Duodenal mucosa (tissue), 2 donors: ENCODE measurements at regions not wholly inside any gene's neighbourhood (a gene's known extent, or its start where the extent isn't known, plus 50 kb on each side); places are given as distances from the start of the nearest gene placed in this dataset.
A peak's percentile ranks its signal among the peaks of the same experiment; 100 is the strongest.
"Not testable (repeated sequence)": the region's sequence is repeated elsewhere in the genome, so short reads cannot be mapped to it uniquely, and the experiment has no call there.

ENCODE experiments used
- H3K27ac ChIP-seq: one replicate; pipeline ENCODE4 v1.7.0; 2013; ENCODE audit warnings: low read depth, low read length
- H3K27me3 ChIP-seq, 2 donors: one replicate each; pipeline ENCODE4 v1.7.0; 2013; ENCODE audit warnings: low read length in 2 of 2, control low read depth in 1 of 2; ENCODE audit not compliant: insufficient read depth in 2 of 2, control insufficient read depth in 1 of 2
- H3K36me3 ChIP-seq, 2 donors: one replicate each; pipeline ENCODE4 v1.7.0; 2013; ENCODE audit warnings: low read length in 2 of 2, control low read depth in 1 of 2; ENCODE audit not compliant: insufficient read depth in 2 of 2, control insufficient read depth in 1 of 2
- H3K4me1 ChIP-seq, 2 donors: one replicate each; pipeline ENCODE4 v1.7.0; 2013; ENCODE audit warnings: low read length in 2 of 2, control low read depth in 1 of 2; ENCODE audit not compliant: insufficient read depth in 2 of 2, control insufficient read depth in 1 of 2
- H3K4me3 ChIP-seq, 2 donors: one replicate each; pipeline ENCODE4 v1.7.0; 2013; ENCODE audit warnings: low read length in 2 of 2, low read depth in 1 of 2
- H3K9ac ChIP-seq, 2 donors: one replicate each; pipeline ENCODE4 v1.7.0; 2013; ENCODE audit warnings: low read length in 2 of 2, low read depth in 1 of 2
- H3K9me3 ChIP-seq, 2 donors: one replicate each; pipeline ENCODE4 v1.7.0; 2013; ENCODE audit warnings: low read length in 2 of 2, control low read depth in 1 of 2; ENCODE audit not compliant: control insufficient read depth in 1 of 2

DNA sequence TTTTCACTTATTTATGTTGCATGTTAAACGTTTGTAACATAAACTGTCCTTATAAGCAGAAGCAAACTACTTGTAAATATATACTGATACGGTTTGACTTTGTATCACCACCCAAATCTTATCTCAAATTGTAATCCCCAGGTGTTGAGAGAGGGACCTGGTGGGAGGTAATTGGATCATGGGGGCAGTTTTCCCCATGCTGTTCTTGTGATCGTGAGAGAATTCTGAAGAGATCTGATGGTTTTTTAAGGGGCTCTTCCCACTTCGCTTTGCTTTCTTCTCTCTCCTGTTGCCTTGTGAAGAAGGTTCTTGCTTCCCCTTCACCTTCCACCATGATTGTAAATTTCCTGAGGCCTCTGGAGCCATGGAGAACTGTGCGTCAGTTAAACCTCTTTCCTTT lies 87.1 kb upstream of the MAPK10 start:
- H3K9me3 ChIP-seq, result no peaks in the 10 kb centered on the region
- no peak overlapping the region for H3K4me3 ChIP-seq
- no peak overlapping the region for H3K9ac ChIP-seq
- no peaks in the 10 kb centered on the region for H3K36me3 ChIP-seq
- no peak overlapping the region for H3K27ac ChIP-seq
- H3K4me1 ChIP-seq, result no peaks in the 10 kb centered on the region
- no peaks in the 10 kb centered on the region for H3K27me3 ChIP-seq

DNA sequence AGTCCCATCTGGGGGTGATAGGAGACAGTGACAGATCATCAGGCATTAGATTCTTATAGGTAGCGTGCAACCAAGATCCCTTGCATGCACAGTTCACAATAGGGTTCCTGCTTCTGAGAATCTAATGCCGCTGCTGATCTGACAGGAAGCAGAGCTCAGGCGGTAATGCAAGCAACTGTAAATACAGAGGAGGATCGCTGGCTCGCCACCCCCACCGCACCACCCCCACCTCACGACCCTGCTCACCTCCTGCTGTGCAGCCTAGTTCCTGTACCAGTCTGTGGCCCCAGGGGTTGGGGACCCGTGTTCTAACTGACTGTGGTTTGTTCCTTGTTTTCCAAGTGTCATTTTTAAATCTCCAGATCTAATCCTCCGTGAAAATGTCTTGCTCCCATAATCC lies 89.0 kb upstream of the MAPK10 start:
- H3K4me1 ChIP-seq, result no peaks in the 10 kb centered on the region
- H3K27me3 ChIP-seq, result no peaks in the 10 kb centered on the region
- H3K4me3 ChIP-seq, result no peak overlapping the region
- no peak overlapping the region for H3K9ac ChIP-seq
- no peaks in the 10 kb centered on the region for H3K36me3 ChIP-seq
- no peak overlapping the region for H3K27ac ChIP-seq
- no peaks in the 10 kb centered on the region for H3K9me3 ChIP-seq

- no peak overlapping the region for H3K4me3 ChIP-seq
Measured at GRCh38 chr4:86449746-86450588, 90.1 kb upstream of the MAPK10 start.

GRCh38 chr4:86450861-86451260 lies 91.0 kb upstream of the MAPK10 start:
- no peak overlapping the region for H3K27ac ChIP-seq
- H3K9ac ChIP-seq, result no peak overlapping the region
- H3K9me3 ChIP-seq, result no peaks in the 10 kb centered on the region
- H3K4me3 ChIP-seq, result no peak overlapping the region
- no peaks in the 10 kb centered on the region for H3K27me3 ChIP-seq
- no peaks in the 10 kb centered on the region for H3K4me1 ChIP-seq
- H3K36me3 ChIP-seq, result no peaks in the 10 kb centered on the region

More at GRCh38 chr4:86449746-86450588, 90.1 kb upstream of the MAPK10 start:
- H3K4me1 ChIP-seq, result no peaks in the 10 kb centered on the region
- no peak overlapping the region for H3K9ac ChIP-seq
- no peaks in the 10 kb centered on the region for H3K9me3 ChIP-seq
- no peaks in the 10 kb centered on the region for H3K27me3 ChIP-seq
- H3K36me3 ChIP-seq, result no peaks in the 10 kb centered on the region
- no peak overlapping the region for H3K27ac ChIP-seq

DNA sequence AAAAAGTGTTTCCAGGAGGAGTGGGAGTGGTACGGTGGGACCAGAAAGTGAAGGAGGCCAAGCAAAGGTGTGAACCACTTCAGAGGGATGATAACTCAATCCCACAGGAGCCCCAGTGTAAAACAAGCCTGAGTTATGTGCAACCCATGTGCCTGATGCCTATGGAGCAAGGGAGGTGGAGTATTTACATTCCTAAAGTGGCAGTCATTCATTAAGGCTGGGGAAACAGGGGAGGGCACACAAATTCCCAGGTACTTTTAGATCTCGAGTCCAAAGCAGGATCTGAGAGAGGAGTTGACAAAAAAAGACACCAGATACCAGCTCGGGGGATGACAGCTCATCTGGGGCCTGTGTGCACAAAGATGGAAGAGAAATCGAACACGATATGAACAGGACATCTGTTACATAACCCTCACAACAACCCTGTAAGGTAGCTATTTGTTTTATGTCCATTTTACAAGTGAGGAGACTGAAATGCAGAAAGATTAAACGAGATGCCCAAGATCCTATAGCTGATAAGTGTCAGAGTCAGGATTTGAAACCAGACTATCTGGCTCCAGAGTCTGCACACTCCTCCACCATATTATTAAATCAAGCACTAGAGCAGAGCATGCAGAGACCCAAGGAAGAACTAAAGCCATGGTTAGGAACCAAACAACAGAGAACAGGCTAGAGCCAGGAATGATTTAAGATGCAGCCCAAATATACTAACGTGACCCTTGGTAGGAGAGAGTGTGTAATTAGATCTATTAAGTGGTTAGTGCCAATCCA lies 91.9 kb upstream of the MAPK10 start:
- Histone ChIP-seq H3K4me3 (peak overlapping the region in 1 of 2 donors; percentile 4), H3K9ac (no peak overlapping the region), H3K27me3 (no peaks in the 10 kb centered on the region), H3K36me3 (no peaks in the 10 kb centered on the region), H3K4me1 (no peaks in the 10 kb centered on the region), H3K27ac (no peak overlapping the region), H3K9me3 (no peaks in the 10 kb centered on the region)

DNA sequence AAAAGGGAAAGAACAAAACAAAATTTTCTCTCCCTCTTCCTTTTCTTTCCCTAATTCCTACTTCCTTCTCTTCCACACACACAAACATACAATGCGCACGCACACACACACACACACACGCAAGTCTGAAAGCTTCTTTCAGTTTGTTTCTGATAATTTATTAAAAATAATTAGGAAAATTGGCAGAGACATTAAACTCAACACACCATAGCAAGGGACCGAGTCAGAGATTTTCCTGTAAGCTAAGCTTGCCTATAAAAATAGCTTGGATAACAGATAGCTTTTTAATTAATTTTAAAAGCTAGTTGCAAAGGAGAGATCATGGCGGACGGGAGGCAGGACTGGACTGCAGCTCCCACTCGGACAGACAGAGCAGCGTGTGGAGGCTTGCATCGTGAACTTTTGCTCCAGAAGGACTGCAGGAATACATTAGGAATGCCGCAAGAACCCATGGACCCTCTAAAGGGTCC lies 92.6 kb upstream of the MAPK10 start:
- peak overlapping the region; percentile 58 for H3K27ac ChIP-seq
- H3K36me3 ChIP-seq, result no peaks in the 10 kb centered on the region
- peak overlapping the region; percentile 4 to 46 for H3K4me3 ChIP-seq
- no peaks in the 10 kb centered on the region for H3K9me3 ChIP-seq
- H3K27me3 ChIP-seq, result no peaks in the 10 kb centered on the region
- H3K4me1 ChIP-seq, result no peaks in the 10 kb centered on the region
- peak overlapping the region in 1 of 2 donors; percentile 39 for H3K9ac ChIP-seq

- no peaks in the 10 kb centered on the region for H3K9me3 ChIP-seq
- H3K27ac ChIP-seq, result peak overlapping the region; percentile 58
- H3K4me3 ChIP-seq, result peak overlapping the region; percentile 4 to 46
Measured at GRCh38 chr4:86452924-86453531, 93.2 kb upstream of the MAPK10 start.

DNA sequence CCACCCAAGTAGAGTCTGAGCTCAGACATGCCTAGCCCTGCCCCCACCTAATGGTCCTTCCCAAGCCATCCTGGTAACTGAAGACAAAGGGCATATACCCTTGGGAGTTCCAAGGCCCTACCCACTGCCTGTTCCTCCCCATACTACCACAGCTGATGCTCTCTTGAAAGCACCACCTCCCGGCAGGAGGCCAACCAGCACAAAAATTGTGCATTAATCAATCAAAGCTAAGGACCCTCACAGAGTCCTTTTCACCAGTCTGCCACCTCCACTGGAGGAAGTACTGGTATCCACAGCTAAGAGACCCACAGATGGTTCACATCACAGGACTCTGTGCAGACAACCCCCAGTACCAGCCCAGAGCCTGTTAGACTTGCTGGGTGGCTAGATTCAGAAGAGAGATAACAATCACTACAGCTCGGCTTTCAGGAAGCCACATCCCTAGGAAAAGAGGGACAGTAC lies 93.8 kb upstream of the MAPK10 start:
- not testable (repeated sequence) for H3K9me3 ChIP-seq, H3K4me3 ChIP-seq, H3K9ac ChIP-seq, H3K36me3 ChIP-seq, H3K4me1 ChIP-seq, H3K27ac ChIP-seq, H3K27me3 ChIP-seq

More at GRCh38 chr4:86452924-86453531, 93.2 kb upstream of the MAPK10 start:
- Histone ChIP-seq H3K27me3 (no peaks in the 10 kb centered on the region), H3K4me1 (no peaks in the 10 kb centered on the region), H3K36me3 (no peaks in the 10 kb centered on the region), H3K9ac (peak overlapping the region in 1 of 2 donors; percentile 39)

GRCh38 chr4:86461849-86462248 lies 102.0 kb upstream of the MAPK10 start:
- H3K9ac ChIP-seq, result no peak overlapping the region
- H3K36me3 ChIP-seq, result no peaks in the 10 kb centered on the region
- H3K27me3 ChIP-seq, result no peaks in the 10 kb centered on the region
- H3K27ac ChIP-seq, result no peak overlapping the region
- no peaks in the 10 kb centered on the region for H3K4me1 ChIP-seq
- no peak overlapping the region for H3K4me3 ChIP-seq
- no peaks in the 10 kb centered on the region for H3K9me3 ChIP-seq
